HG02884 (cell line): ENCODE measurements at regions not wholly inside any gene's neighbourhood (a gene's known extent, or its start where the extent isn't known, plus 50 kb on each side); places are given as distances from the start of the nearest gene placed in this dataset.
"Not testable (repeated sequence)": the region's sequence is repeated elsewhere in the genome, so short reads cannot be mapped to it uniquely, and the experiment has no call there.

Experiments used
- ATAC-seq: cut with Tn5 transposase; IDR thresholded peaks from one replicate; pipeline ENCODE4 v1.9.1; 2021; ENCODE audit warnings: mild to moderate bottlenecking, moderate library complexity; ENCODE audit not compliant: unreplicated experiment

DNA sequence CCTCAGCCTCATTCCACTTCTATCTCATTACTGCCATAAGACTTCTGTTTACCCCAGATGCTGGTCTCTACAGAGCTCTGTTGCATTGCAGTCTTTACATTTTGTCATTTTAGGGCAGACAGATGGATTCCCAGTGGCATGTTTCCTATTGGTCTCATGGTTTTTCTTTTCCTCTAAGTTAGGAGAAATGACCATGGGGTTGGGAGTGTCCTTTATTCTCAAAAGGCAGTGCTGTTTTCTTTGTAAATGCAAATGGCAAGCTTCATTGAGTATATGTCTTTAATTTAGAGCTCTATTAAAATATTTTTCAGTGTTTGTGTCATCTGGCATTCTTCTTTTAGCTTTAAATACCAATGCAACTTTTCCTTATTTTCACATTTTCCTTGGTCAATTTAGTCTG lies 57.0 kb downstream of the MSTN start:
- no peak for ATAC-seq

DNA sequence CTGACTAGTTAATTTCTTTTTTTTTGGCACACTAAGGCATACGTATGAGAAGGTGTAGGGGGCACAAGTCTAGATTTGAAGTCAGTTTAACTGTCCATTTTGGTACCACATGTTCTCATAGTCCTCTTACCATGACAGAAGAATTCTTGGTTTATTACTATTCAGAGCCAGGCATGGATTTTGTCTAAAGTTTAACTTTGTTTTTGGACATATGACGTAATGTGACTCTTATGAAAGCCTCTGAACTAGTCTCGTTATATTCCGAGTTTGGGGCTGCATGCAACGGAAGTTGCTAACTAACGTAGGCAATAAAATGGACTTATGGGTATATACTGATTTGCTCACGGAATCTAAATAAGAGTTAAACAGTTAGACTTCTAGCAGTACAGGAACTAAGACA lies 62.9 kb downstream of the MSTN start:
- no peak for ATAC-seq

DNA sequence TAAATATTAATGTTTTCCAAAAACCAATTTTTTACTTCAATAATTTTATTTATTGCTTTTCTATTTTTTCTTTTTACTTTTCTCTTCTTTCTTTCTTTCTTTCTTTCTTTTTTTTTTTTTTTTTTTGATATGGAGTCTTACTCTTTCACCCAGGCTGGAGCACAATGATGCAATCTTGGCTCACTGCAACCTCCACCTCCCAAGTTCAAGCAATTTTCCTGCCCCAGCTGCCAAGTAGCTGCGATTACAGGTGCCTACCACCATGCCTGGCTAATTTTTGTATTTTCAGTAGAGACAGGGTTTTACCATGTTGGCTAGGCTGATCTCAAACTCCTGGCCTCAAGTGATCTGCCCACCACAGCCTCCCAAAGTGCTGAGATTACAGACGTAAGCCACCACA lies 63.9 kb downstream of the MSTN start:
- not testable (repeated sequence) for ATAC-seq

DNA sequence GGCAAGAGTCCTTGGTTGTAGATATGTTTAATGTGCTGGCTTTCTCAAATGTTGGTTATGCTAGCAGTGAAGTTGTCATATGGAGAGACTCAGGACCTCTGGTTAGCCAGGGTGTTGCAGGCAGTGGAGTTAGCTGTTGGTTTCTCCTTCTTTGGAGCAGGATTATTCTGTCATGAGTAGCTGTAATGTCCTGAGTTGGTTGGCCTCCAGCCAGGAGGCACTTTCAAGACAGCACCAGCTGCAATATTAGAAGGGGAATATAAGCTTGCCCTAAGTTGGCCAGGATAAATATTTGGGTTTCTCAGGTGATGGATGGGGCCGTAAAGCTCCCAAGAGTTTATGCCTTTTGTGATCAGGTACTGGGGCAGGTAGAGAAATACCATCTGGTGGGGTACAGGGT lies 65.5 kb downstream of the MSTN start:
- ATAC-seq: no peak

DNA sequence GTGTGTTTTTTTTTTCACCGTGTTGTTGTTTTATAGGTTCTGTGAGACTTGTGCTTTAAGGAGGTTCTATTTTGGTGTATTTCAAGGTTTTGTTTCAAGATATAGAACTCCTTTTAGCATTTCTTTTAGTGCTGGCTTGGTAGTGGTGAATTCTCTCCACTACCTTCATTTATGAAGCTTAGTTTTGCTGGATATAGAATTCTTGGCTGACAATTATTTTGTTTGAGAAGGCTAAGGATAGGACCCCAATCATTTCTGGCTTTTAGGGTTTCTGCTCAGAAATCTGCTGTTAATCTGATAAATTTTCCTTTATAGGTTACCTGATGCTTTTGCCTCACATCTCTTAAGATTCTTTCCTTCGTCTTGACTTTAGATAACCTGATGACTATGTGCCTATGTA lies 66.8 kb downstream of the MSTN start:
- ATAC-seq: no peak

DNA sequence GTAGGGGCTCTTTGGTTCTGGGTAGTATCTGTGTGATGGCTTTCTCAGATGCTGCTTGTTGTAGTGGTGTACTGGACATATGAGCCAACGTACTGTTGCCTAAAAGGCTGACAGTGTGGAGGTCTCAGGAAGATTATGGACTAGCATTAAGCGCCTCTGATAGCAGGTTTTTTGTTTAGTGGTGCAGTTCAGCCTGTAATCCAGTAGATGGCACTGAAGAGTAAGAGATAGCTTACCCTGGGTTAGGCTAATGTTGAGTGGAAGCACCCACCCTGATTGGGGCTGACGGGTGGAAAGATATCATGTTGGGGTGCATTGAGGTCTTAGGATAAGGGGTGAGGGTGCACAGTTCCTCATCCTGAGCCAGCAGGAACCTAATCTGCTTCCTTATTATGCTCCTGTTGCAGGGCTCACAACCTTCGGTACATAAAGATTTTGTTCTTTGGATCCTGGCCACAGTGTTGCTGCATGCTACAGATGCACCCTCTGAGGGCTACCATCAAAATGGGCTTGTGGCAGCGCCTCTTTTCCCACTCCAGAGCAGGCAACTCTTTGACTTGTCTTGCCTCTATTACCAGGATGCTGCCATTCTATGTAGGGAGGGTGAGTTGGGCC lies 79.6 kb downstream of the MSTN start:
- no peak for ATAC-seq

DNA sequence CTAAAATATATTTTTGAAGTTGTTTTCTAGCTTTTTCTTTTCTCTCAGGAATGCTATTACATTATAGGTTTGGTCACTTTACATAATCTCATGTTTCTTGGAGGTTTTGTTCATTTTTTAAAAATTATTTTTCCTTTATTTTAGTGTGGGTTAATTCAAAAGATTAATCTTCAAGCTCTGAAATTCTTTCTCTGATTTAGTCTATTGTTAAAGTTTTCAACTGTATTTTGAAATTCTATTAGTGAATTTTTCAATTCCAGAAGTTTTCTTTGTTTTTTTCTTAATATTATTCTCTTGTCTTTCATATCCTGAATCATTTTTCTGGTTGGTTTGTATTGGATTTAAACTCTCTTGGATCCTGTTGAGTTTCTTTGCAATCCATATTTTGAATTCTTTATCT lies 80.4 kb downstream of the MSTN start:
- no peak for ATAC-seq

DNA sequence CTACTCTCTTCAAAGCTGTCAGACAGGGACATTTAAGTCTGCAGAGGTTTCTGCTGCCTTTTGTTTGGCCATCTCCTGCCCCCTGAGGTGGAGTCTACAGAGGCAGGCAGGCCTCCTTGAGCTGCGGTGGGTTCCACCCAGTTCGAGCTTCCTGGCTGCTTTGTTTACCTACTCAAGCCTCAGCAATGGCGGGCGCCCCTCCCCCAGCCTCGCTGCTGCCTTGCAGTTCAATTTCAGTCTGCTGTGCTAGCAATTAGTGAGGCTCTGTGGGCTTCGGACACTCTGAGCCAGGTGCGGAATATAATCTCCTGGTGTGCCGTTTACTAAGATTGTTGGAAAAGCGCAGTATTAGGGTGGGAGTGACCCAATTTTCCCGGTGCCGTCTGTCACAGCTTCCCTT lies 86.0 kb downstream of the MSTN start:
- ATAC-seq: not testable (repeated sequence)

DNA sequence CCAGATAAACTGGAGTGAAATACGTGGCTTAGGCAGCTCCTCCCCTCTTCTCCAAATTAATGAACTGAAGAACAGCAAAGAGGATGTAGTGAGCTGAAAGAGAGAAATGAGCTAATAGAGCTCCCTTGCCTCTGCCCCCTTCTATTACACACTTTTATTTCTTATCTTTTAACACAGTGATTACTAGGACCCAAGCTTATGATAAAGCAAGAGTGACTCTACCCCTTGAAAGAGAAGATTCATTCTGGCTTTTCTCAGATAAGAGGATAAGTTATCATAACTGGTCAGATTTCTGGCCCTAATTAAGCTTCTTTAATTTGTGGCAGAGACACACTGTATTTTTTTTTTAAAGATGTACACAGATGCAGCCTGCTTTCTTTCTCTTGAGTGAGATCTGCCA lies 102.2 kb downstream of the MSTN start:
- ATAC-seq: no peak

DNA sequence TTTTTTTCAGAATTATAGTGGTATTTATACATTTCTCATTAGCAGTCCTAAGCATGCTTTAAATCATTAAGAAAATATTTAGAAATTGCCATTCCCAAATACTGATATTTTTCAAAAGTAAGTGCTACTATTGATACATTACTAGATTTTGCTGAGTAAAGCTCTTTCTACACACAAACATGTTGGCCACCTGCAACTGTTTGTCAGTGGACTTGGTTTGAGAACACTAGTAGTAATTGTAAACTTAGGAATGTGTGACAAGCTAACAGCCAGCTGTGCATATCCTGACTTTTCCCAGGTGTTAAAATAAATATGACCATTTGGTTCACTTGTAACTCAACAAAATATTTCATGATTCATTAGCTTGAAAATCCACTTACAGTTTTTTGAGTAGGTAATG lies 103.1 kb downstream of the MSTN start:
- ATAC-seq: no peak

DNA sequence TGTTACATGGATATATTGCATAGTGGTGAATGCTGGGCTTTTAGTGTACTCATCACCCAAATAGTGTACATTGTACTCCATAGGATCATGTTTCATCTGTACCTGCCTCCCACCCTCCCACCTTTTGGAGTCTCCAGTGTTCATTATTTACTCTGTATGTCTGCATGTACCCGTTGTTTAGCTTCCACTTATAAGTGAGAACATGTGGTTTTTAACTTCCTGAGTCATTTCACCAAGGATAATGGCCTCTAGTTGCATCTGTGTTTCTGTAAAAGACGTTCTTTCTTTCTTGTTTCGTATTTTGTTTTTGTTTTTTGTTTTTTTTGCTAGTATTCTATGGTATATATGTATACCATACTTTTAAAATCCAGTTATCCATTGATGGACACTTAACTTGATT lies 107.5 kb downstream of the MSTN start:
- ATAC-seq: peak; percentile 31

DNA sequence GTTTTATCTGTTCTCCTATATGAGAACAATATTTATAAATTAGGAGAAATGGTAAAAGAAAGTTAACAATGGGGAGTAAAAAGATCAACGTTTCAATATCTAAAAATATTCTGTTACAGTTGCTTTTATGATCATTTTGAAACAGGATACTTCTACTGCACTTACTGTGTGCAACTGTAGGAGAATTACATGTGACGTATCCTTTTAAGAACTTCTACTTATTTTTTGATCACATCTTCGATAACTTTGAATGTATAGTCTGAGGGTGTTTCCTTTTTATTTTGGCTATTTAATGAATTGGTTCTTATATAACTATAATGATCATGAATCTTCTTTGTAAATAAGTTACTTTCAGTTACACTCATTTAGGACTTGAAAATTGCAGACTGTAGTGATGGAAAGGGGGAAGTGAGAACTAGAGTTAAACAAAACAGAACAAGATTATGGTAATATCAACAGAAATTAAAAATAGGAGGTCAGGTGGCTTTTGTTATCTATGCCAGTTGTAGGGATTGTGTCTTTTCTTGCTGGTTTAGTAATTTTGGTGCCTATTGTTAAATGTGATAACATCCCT lies 109.9 kb downstream of the MSTN start:
- ATAC-seq: peak; percentile 79

DNA sequence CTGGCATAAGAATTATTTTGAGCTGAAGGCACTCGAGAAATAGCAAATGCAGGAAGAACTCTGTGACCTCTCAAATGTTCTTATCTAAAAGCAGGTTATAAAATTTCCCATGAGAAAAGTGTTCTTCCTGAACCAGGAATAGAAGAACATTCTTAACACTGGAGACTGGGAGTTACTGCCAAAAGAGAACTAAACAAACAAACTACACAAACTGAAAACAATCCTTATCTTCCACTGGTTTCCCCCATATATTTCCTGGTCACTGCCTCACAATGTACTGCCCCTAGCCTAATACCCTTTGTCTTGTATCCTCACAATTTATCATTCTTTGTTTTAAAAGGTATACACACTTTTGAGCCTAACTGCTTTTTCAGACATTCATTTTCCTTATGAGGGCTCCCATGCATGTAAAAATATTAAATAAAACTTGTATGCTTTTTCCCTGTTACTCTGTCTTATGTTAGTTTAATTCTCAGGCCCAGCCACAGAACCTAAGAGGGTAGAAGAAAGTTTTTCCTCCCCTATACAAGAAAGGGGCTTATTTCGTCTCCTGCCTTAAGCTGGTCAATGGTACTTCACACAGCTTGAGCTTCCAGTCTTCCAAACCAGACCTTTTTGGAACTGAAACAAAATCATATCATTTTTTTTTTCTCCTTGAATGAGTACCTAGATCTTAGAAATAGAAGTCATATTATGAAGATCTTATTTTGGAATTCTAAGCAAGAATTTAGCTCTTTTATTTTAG lies 110.6 kb downstream of the MSTN start:
- ATAC-seq: peak; percentile 48

DNA sequence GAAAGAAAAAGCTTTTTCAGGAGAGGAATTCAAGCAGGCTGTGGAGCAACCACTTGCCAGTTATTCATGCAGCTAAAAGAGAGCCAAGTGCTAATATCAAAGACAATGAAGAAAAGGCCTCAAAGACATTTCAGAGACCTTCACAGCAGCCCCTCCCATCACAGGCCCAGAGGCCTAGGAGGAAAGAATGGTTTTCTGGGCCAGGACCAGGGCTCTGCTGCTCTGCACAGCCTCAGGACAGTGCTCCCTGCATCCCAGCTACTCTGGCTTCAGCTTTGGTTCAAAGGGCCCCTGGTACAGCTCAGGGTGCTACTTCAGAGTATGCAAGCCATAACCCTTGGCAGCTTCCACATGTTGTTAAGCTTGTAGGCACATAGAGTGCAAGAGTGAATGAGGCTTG lies 119.5 kb downstream of the MSTN start:
- no peak for ATAC-seq

DNA sequence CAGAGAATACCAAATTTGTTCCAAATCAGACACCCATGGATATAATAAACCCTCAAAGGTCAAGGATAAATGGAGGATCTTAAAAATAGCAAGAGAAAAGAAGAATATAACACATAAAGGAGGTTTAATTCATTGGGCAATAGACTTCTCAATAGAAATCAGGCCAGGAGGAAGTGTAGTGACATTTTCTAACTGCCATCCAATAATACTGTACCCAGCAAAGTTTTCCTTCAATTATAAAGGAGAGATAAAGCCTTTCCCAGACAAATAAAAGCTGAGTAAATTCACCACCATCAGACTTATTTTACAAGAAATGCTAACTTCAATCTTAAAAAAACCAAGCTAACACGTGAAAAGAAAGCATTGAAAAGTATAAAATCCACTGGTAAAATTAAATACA lies 121.6 kb downstream of the MSTN start:
- ATAC-seq: no peak

DNA sequence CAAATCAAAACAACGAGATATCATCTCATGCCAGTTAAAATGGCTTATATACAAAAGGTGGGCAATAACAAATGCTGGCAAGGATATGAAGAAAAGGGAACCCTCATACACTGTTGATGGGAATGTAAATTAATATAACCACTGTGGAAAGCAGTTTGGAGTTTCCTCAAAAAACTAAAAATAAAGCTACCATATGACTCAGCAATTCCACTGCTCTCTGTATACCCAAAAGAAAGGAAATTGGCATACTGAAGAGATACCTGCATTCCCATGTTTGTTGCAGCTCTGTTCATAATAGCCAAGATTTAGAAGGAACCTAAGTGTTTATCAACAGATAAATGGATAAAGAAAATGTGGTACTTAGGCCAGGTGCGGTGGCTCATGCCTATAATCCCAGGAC lies 124.8 kb downstream of the MSTN start:
- no peak for ATAC-seq

DNA sequence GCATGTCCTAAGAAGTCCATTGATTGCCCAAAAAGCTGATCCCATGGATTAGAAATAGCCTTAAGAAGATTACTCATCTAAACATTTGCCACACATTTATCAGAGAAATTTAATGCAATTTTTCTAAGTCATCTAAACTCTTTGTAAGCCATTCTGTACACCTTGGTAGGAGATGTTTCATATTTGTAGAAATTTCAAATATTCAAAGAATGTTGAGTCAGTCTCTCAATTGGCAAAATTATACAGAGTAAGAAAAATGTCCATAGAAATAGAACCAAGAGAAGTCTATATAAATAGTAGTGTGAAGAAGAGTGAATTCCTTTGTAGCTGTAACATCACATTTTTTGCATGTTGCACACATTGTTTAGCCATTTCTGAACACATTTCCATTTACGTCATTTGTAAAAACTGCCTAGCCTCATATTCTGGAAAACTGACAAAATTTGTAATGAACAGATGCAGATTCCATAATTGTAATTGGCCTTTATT lies 128.6 kb downstream of the MSTN start:
- ATAC-seq: no peak

DNA sequence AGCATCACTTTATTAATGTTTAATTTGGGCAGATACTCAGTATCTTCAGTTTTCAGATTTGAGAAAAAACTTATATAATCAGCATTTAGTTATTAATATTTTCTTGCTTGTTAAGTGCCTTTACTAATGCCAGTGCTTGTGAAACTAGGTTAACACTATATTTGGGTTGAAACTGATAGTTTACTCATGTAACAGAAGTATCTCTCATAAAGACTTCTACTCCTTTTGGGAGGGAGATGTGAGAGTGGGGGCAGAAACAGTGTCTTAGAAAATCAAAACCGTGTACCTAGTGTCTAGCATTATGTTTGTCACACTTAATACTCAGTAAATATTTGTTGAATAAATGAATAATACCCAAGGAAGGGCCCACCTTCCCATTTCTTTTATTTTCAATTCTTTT lies 129.5 kb downstream of the MSTN start:
- peak; percentile 96 for ATAC-seq

DNA sequence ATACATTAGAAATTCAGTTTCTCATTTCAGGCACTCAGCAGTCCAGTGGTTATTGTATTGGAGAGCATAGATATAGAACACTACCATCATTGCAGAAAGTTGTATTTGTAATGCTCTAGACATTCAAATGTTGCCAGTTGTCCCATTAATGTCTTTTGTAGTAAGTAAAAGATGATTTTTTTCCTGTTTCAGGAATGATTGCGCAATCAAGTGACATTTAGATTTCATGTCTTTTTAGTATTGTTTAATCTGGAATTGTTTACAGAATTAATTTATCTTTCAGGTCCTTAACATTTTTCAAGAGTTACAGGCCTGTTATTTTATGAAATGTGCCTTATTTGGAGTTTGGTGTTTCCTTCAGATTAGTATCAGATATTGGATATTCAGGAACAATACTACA lies 134.7 kb downstream of the MSTN start:
- no peak for ATAC-seq
